Mesothelial cell of epicardium (in vitro differentiated cells): ENCODE measurements at regions not wholly inside any gene's neighbourhood (a gene's known extent, or its start where the extent isn't known, plus 50 kb on each side); places are given as distances from the start of the nearest gene placed in this dataset.
A peak's percentile ranks its signal among the peaks of the same experiment; 100 is the strongest.
"Not testable (repeated sequence)": the region's sequence is repeated elsewhere in the genome, so short reads cannot be mapped to it uniquely, and the experiment has no call there.

Experiments used
- DNase-seq, 2 experiments: peaks; one replicate each; pipeline ENCODE4 v3.0.0; 2021; ENCODE audit warnings: low spot score in 2 of 2; ENCODE audit not compliant: unreplicated experiment in 2 of 2
- H3K27ac Mint-ChIP-seq: 2 replicates; pipeline ENCODE4 v1.8.0; 2021; ENCODE audit warnings: mixed read lengths
- H3K27me3 Mint-ChIP-seq: 2 replicates; pipeline ENCODE4 v1.8.0; 2021; ENCODE audit warnings: low read depth, mixed read lengths
- H3K36me3 Mint-ChIP-seq: 2 replicates; pipeline ENCODE4 v1.8.0; 2021; ENCODE audit warnings: mixed read lengths
- H3K4me1 Mint-ChIP-seq: 2 replicates; pipeline ENCODE4 v1.8.0; 2021; ENCODE audit warnings: mixed read lengths
- H3K4me3 Mint-ChIP-seq: 2 replicates; pipeline ENCODE4 v1.8.0; 2021; ENCODE audit warnings: mild to moderate bottlenecking, moderate library complexity, mixed read lengths
- H3K9me3 Mint-ChIP-seq: 2 replicates; pipeline ENCODE4 v1.8.0; 2021; ENCODE audit warnings: mixed read lengths
- TF ChIP-seq, protein P1 (sequence below): fragments of 200-600 bp; sonication (generic); IDR thresholded peaks from one replicate; pipeline ENCODE4 v1.5.0; 2021; ENCODE audit warnings: antibody characterized with exemption; ENCODE audit not compliant: unreplicated experiment

GRCh38 chr15:69615736-69616135, 163.1 kb downstream of the RPLP1 start:
- H3K4me3 Mint-ChIP-seq: no peak overlapping the region
- no peak for DNase-seq
- H3K9me3 Mint-ChIP-seq: peaks cover 6% of the 10 kb centered on the region
- TF ChIP-seq, protein P1, sequence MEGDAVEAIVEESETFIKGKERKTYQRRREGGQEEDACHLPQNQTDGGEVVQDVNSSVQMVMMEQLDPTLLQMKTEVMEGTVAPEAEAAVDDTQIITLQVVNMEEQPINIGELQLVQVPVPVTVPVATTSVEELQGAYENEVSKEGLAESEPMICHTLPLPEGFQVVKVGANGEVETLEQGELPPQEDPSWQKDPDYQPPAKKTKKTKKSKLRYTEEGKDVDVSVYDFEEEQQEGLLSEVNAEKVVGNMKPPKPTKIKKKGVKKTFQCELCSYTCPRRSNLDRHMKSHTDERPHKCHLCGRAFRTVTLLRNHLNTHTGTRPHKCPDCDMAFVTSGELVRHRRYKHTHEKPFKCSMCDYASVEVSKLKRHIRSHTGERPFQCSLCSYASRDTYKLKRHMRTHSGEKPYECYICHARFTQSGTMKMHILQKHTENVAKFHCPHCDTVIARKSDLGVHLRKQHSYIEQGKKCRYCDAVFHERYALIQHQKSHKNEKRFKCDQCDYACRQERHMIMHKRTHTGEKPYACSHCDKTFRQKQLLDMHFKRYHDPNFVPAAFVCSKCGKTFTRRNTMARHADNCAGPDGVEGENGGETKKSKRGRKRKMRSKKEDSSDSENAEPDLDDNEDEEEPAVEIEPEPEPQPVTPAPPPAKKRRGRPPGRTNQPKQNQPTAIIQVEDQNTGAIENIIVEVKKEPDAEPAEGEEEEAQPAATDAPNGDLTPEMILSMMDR: no peak
- H3K27me3 Mint-ChIP-seq: peaks cover 28% of the 10 kb centered on the region
- no peaks in the 10 kb centered on the region for H3K36me3 Mint-ChIP-seq
- H3K4me1 Mint-ChIP-seq: no peaks in the 10 kb centered on the region
- H3K27ac Mint-ChIP-seq: no peak overlapping the region

DNA sequence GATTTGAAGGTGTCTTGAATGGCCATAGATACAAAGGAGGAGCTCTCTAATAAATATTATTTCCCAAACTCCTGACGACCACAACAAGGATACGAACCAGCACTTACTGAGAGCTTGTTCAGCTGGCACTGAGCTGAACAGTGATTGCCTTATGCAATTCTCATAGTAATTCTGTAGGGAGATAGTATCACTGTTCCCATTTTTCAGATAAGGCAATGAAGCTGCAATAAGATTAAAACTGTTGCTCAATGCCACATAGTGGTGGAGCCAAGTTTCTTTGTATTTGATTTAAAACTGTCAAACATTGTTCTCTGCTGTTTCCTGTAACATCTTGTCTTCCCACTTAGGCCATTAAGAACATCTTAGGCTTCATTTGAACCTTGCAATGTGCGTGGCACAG, 163.9 kb downstream of the RPLP1 start:
- no peak overlapping the region for H3K4me3 Mint-ChIP-seq
- peaks cover 28% of the 10 kb centered on the region for H3K27me3 Mint-ChIP-seq
- H3K36me3 Mint-ChIP-seq: no peaks in the 10 kb centered on the region
- TF ChIP-seq, protein P1: no peak
- no peak for DNase-seq
- no peak overlapping the region for H3K27ac Mint-ChIP-seq
- H3K4me1 Mint-ChIP-seq: no peaks in the 10 kb centered on the region
- peaks cover 10% of the 10 kb centered on the region for H3K9me3 Mint-ChIP-seq

DNA sequence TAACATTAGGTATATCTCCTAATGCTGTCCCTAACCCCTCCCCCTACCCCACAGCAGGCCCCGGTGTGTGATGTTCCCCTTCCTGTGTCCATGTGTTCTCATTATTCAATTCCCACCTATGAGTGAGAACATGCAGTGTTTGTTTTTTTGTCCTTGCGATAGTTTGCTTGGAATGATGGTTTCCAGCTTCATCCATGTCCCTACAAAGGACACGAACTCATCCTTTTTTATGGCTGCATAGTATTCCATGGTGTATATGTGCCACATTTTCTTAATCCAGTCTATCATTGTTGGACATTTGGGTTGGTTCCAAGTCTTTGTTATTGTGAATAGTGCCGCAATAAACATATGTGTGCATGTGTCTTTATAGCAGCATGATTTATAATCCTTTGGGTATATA, 164.5 kb downstream of the RPLP1 start:
- H3K4me3 Mint-ChIP-seq, H3K27ac Mint-ChIP-seq, DNase-seq, H3K36me3 Mint-ChIP-seq, H3K4me1 Mint-ChIP-seq: not testable (repeated sequence)
- peaks cover 28% of the 10 kb centered on the region for H3K27me3 Mint-ChIP-seq
- H3K9me3 Mint-ChIP-seq: peaks cover 14% of the 10 kb centered on the region

- no peak overlapping the region for H3K4me3 Mint-ChIP-seq
- no peak overlapping the region for H3K27ac Mint-ChIP-seq
- peaks cover 67% of the 10 kb centered on the region for H3K27me3 Mint-ChIP-seq
- no peaks in the 10 kb centered on the region for H3K4me1 Mint-ChIP-seq
- peaks cover 22% of the 10 kb centered on the region for H3K9me3 Mint-ChIP-seq
- TF ChIP-seq, protein P1: no peak
- H3K36me3 Mint-ChIP-seq: no peaks in the 10 kb centered on the region
- peak in 1 of 2 experiments; percentile 14 for DNase-seq
Measured at GRCh38 chr15:69623392-69624154, 171.0 kb downstream of the RPLP1 start.

DNA sequence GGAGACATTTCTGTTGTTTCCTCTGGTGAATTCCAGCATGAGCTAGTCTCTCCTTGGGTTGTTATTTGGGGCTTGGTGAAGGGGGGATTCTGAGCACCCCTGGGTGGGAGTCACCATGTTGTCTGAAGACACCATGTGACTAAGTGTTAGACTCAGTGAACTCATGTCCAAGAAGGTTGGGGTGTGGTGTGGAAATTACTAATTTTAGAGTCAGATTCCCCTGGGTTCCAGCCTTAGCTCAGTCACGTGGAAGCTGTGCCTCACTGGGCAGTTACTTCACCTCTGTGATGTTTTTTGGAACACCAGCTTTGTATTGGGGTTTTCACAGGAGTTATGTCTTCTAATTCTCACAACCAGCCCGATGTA, 171.5 kb downstream of the RPLP1 start:
- Mint-ChIP-seq H3K4me3 (no peak overlapping the region), H3K27ac (no peak overlapping the region), H3K4me1 (no peaks in the 10 kb centered on the region), H3K36me3 (no peaks in the 10 kb centered on the region), H3K9me3 (peaks cover 22% of the 10 kb centered on the region), H3K27me3 (peaks cover 67% of the 10 kb centered on the region)
- peak in 1 of 2 experiments; percentile 14 for DNase-seq
- TF ChIP-seq, protein P1: no peak

GRCh38 chr15:69624816-69625215, 172.2 kb downstream of the RPLP1 start:
- Mint-ChIP-seq H3K4me3 (no peak overlapping the region), H3K27ac (no peak overlapping the region), H3K27me3 (peaks cover 72% of the 10 kb centered on the region), H3K36me3 (no peaks in the 10 kb centered on the region), H3K9me3 (peaks cover 22% of the 10 kb centered on the region), H3K4me1 (no peaks in the 10 kb centered on the region)
- TF ChIP-seq, protein P1: no peak
- peak in 1 of 2 experiments; percentile 26 for DNase-seq
